HG02678 (cell line): ENCODE measurements at regions not wholly inside any gene's neighbourhood (a gene's known extent, or its start where the extent isn't known, plus 50 kb on each side); places are given as distances from the start of the nearest gene placed in this dataset.

ENCODE experiments used
- ATAC-seq: cut with Tn5 transposase; IDR thresholded peaks from one replicate; pipeline ENCODE4 v1.9.1; 2021; ENCODE audit warnings: mild to moderate bottlenecking, moderate library complexity; ENCODE audit not compliant: unreplicated experiment

- no peak for ATAC-seq
Measured at GRCh38 chr14:38425324-38425976, 169.6 kb upstream of the CLEC14A start.

GRCh38 chr14:38420048-38420447 is 164.2 kb upstream of the CLEC14A start:
- no peak for ATAC-seq

GRCh38 chr14:38419579-38419978 is 163.7 kb upstream of the CLEC14A start:
- no peak for ATAC-seq

GRCh38 chr14:38412654-38413053 is 156.8 kb upstream of the CLEC14A start:
- no peak for ATAC-seq

- no peak for ATAC-seq
Measured at GRCh38 chr14:38410442-38410841, 154.5 kb upstream of the CLEC14A start.

GRCh38 chr14:38409071-38409705 is 153.3 kb upstream of the CLEC14A start:
- ATAC-seq = no peak

GRCh38 chr14:38405851-38406635 is 150.2 kb upstream of the CLEC14A start:
- no peak for ATAC-seq

- ATAC-seq = no peak
Measured at GRCh38 chr14:38404616-38405015, 148.7 kb upstream of the CLEC14A start.

- ATAC-seq = no peak
Measured at GRCh38 chr14:38404100-38404541, 148.2 kb upstream of the CLEC14A start.

- ATAC-seq = no peak
Measured at GRCh38 chr14:38400751-38401150, 144.9 kb upstream of the CLEC14A start.

- ATAC-seq = no peak
Measured at GRCh38 chr14:38399652-38400051, 143.8 kb upstream of the CLEC14A start.

GRCh38 chr14:38394767-38395166 is 138.9 kb upstream of the CLEC14A start:
- ATAC-seq = no peak

GRCh38 chr14:38394064-38394463 is 138.2 kb upstream of the CLEC14A start:
- ATAC-seq = no peak

GRCh38 chr14:38391334-38391733 is 135.4 kb upstream of the CLEC14A start:
- no peak for ATAC-seq

- ATAC-seq = no peak
Measured at GRCh38 chr14:38389681-38390080, 133.8 kb upstream of the CLEC14A start.

- no peak for ATAC-seq
Measured at GRCh38 chr14:38387821-38388220, 131.9 kb upstream of the CLEC14A start.

- ATAC-seq = no peak
Measured at GRCh38 chr14:38385836-38386235, 129.9 kb upstream of the CLEC14A start.

GRCh38 chr14:38385343-38385742 is 129.4 kb upstream of the CLEC14A start:
- ATAC-seq = no peak

- ATAC-seq = no peak
Measured at GRCh38 chr14:38384741-38385140, 128.8 kb upstream of the CLEC14A start.

- ATAC-seq = no peak
Measured at GRCh38 chr14:38367922-38368321, 112.0 kb upstream of the CLEC14A start.

GRCh38 chr14:38366374-38366773 is 110.5 kb upstream of the CLEC14A start:
- no peak for ATAC-seq

GRCh38 chr14:38363217-38363616 is 107.3 kb upstream of the CLEC14A start:
- ATAC-seq = no peak
